Stimulated activated CD4-positive, alpha-beta T cell treated with anti-CD3 and anti-CD28 coated beads, Interleukin-1b, Interleukin-23, amount 100 ng/mL, for 24 hours (primary cell): ENCODE measurements at regions not wholly inside any gene's neighbourhood (a gene's known extent, or its start where the extent isn't known, plus 50 kb on each side); places are given as distances from the start of the nearest gene placed in this dataset.
"Not testable (repeated sequence)": the region's sequence is repeated elsewhere in the genome, so short reads cannot be mapped to it uniquely, and the experiment has no call there.

ENCODE experiments used
- DNase-seq, 4 experiments: peaks; one replicate each; pipeline ENCODE4 v3.0.0-alpha.2; 2020; ENCODE audit warnings: low read depth in 4 of 4, low spot score in 1 of 4

GRCh38 chr13:87302034-87302433 is 369.1 kb upstream of the SLITRK5 start:
- no peak for DNase-seq

GRCh38 chr13:87302931-87303330 is 368.2 kb upstream of the SLITRK5 start:
- no peak for DNase-seq

DNA sequence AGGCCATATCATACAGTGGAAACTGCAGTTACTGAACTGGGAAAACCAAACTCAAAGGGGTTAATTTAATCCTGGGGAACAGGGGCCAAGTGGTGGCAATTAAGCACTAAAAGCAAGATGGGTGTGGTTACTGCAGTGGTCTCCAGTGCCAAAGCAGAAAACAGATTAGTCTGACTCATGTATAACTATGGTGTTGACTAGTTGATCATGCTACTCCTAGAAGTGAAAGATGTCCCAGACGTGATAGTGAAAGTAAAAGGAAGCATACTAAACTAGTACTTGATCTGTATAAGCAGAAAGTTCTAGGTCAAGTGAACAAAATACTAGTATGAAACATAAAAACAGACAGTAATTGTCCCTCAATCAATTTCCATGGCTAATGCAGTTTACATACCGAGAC is 360.0 kb upstream of the SLITRK5 start:
- no peak for DNase-seq

DNA sequence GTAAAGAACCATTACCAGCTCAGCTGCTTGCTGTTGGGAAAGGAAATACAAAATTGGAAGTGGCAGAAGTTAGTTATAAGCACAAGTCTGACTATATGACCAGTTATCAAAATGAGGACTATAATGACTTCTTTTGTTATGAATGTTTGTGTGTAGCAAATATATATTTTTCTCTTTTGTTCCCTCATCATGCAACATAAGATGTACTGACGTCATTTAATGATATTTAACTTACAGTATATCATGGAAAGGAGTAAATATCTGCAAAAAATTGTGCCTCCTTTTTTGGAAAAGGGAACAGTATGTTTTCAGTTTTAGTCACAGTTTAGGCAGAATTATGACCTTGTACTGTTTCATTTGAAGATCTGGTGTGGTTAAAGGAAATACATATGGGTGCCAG is 356.3 kb upstream of the SLITRK5 start:
- DNase-seq, result no peak

DNA sequence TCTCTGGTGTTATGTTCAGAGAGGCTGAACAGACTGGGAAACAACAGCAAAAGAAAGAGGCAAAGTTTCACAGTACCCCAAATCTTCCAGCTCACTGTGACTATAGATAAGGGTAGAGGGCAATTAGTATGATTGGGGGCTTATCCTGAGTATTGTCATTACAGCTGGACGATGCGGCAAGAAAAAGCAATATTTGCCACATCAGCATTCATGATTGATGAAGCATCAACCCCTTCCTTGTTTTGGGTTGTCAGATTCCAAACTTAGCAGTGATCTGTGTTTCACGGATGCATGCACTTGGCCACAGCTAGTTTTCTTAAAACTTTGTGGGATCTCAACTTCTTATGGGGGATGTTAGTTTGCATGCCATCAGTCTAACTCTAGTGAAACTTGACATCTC is 348.8 kb upstream of the SLITRK5 start:
- no peak for DNase-seq

DNA sequence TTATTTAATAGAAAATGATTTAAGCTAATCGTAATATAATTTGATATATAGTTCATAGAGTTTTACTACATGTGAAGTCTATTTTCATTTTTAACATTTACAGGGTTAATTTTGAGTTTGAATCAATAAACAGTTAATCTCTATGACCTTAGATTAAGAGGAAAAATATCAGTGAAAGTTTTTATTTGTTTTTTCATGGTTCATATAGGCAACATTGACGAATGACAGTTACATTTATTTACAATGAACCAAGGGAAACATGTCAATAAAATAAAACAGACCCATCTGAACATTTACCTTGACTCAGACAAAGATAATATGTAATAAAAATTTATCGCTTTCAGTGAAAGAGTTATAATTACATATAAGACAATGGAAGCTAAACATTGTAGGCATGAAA is 346.6 kb upstream of the SLITRK5 start:
- DNase-seq, result no peak

- no peak for DNase-seq
Measured at GRCh38 chr13:87331178-87331577, 340.0 kb upstream of the SLITRK5 start.

DNA sequence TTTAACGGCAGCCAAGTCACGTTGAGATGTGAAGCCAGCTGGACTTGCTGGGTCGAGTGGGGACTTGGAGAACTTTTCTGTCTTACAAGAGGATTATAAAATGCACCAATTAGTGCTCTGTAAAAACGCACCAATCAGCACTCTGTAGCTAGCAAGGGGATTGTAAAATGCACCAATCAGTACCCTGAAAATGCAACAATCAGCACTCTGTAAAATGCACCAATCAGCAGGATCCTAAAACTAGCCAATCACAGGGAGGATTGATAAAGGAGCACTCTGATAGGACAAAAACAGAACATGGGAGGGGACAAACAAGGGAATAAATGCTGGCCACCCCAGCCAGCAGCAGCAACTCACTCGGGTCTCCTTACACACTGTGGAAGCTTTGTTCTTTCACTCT is 337.6 kb upstream of the SLITRK5 start:
- no peak for DNase-seq

DNA sequence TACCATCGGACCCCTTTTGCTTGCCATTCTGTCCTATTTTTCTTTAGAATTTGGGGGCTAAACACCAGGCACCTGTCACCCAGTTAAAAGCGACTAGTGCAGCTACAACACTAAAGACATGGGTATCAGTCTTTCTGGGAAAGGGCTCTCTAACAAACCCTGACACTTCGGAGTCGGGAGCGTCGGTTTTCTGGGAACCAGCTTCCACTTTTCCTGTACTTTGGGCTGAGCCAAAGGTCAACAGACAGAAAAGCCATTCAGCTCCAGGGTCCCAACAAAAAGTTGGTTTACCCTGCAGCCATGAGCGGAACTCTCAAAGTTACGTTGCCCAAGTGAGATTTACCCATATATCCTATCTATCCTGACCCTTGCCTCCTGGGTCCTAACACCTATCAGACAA is 337.0 kb upstream of the SLITRK5 start:
- DNase-seq, result no peak

DNA sequence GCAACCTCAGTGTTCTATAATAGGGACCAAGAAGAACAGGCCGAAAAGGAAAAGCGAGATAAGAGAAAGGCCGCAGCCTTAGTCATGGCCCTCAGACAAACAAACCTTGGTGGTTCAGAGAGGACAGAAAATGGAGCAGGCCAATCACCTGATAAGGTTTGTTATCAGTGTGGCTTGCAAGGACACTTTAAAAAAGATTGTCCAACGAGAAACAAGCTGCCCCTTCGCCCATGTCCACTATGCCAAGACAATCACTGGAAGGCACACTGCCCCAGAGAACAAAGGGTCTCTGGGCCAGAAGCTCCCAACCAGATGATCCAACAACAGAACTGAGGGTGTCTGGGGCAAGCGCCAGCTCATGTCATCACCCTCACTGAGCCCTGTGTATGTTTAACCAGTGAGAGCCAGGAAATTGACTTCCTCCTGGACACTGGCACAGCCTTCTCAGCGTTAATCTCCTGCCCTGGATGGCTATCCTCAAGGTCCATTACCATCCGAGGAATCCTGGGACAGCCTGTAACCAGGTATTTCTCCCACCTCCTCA is 334.8 kb upstream of the SLITRK5 start:
- DNase-seq, result not testable (repeated sequence)

DNA sequence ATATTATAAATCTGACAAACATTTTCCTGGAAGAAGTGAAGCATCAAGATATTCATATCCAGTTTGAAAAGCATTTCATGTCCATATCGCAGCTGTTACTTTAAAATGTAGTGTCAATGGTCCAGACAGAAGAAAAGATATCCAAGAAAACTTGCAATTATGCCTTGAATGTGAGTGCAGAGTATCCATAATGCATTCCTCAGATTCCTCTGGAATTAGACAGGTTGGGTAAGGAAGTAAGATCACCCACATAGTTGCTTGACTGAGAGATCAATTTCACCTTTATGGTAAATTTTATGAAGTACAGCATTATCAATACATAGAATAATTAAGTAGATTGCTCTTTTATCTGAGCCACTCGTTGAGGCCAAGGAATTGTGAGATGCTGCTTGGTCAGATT is 327.0 kb upstream of the SLITRK5 start:
- DNase-seq, result no peak

DNA sequence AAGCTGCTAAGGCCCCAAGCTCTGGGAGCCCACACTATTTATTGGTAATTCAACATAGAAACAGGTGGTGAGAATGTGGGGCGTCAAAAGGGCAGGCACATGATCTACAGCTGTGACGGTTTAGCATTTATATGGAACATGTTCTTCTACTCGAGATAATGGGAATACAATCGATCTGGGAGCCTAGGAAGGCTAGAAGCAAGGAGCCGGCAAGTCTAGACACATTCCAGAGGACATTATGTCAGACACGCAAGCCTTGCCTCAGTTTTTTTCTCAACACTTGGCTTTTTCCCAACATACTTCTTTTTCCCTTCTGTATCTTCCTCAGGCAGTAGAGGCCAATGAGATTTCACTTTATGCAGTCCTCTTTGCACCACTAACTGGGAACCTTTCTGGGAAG is 315.7 kb upstream of the SLITRK5 start:
- DNase-seq, result no peak

DNA sequence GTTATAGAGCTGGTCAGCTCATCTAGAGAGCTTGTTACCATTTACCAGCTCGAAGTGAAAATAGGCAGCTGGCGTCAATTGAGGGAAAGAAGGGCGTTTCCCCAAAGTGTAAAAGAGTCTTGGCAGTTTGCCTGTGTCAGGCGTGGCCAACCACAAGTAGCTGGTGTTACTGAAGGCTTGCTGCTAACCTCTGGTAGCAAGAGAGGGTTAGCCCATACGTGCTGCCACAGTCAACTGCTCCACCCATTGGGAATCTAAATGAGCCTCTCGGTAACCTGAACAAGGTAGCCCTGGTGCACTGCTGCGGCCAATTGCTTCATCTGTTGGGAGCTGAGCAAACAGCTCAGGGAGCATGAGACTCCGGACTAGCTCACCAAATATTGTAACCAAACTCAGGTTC is 314.9 kb upstream of the SLITRK5 start:
- DNase-seq, result no peak

GRCh38 chr13:87358319-87358718 is 312.9 kb upstream of the SLITRK5 start:
- no peak for DNase-seq

DNA sequence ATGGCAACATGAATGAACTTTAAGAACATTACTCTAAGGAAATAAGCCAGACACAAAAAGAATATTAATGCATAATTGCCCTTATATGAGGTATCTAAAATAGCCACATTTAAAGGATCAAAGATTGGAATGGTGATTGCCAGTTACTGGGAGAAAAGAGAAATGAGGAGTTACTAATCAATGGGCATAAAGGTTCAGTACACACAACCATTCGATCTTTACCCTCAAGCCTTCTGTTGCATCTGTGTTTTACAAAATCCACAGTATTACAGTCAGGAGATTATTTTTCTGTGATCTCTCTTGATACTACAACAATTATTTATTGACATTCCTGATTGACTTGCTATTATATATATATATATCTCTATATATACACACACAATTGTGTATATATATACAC is 310.0 kb upstream of the SLITRK5 start:
- DNase-seq, result no peak

DNA sequence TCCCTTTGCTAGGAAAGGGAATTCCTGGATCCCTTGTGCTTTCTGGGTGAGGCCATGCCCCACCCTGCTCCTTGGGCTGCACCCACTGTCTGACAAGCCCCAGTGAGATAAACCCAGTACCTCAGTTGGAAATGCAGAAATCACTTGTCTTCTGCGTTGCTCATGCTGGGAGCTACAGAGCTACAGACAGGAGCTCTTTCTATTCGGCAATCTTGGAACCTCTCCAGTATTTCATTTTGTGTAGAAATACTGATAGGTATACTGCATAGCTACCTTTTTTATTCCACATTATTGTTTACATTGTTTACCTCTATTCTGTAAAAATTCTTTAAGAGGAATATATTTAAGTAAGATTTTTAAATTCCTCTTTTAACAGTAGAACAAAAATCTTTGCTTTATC is 302.5 kb upstream of the SLITRK5 start:
- DNase-seq, result no peak

GRCh38 chr13:87376081-87376480 is 295.1 kb upstream of the SLITRK5 start:
- DNase-seq, result no peak

- no peak for DNase-seq
Measured at GRCh38 chr13:87384099-87384498, 287.1 kb upstream of the SLITRK5 start.

DNA sequence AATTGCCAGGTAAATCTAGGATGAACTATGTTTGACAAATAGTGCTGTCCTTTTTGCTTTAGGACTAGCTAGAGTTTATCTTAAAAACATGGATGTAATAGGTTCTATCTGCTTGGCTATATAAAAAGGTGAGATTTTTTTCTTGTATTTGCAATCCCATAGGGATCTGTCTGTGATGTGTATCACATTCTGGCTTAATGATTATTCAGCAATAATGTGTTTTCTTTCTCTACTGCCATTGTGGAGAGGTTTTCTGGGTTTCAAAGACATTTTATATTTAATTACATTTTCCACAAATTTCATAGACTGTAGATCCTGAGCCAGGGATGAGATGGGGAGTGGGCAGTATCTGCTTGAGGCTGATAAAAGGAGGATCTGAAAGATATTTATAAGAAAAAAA is 277.8 kb upstream of the SLITRK5 start:
- no peak for DNase-seq

DNA sequence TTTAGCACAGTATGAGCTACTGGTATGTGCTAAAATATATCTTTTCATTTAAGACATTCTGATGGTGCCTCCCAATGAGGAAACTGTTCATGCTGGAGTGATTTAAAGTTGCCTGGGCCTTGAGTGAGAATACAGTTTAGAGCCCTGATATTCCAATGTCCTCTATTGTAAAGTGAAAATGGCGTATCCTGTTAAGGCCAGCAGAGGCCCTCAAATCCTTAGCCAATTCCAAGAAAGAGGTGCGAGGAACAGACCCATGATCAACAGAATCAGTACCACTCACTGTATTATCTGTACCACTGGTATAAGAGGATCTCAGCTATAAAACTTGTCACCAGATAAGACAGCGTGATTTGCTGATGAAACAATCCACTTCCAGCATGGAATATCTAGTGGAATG is 273.1 kb upstream of the SLITRK5 start:
- no peak for DNase-seq

GRCh38 chr13:87403748-87404432 is 267.3 kb upstream of the SLITRK5 start:
- no peak for DNase-seq

GRCh38 chr13:87426742-87427141 is 244.4 kb upstream of the SLITRK5 start:
- DNase-seq, result no peak

DNA sequence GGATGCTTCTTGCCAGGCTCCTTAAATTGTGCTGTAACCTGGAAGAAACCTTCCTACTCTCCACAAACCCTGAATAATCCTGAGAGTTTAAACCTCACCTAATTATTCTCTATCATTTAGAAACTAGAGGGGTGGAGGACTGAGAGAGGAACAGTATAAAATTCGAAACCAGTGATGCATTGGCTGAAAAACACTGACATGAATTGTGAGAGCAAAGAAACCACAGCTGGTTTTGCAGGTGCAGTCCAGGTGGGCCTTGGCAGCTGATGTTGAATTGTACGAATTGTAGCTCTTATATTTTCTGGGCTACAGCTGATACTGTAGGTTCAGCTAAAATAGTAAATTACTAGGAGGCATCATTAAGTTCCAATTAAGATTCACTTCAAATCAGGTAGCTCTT is 227.0 kb upstream of the SLITRK5 start:
- DNase-seq, result no peak
